ENCODE measurements at regions not wholly inside any gene's neighbourhood (a gene's known extent, or its start where the extent isn't known, plus 50 kb on each side); places are given as distances from the start of the nearest gene placed in this dataset.
"Not testable (repeated sequence)": the region's sequence is repeated elsewhere in the genome, so short reads cannot be mapped to it uniquely, and the experiment has no call there.

GRCh38 chr7:32802305-32802910 is 89.2 kb downstream of the KBTBD2 start:
- Histone ChIP-seq H3K4me3 (ENCODE audit: low read depth in 2 of 2, low read length in 2 of 2) (no peak overlapping the region), H3K27me3 (ENCODE audit: control insufficient read depth, insufficient read depth, low read length) (no peaks in the 10 kb centered on the region), H3K9me3 (ENCODE audit: control insufficient read depth, insufficient read depth, low read depth, low read length) (peaks cover 8% of the 10 kb centered on the region; the same call in 1 of the 2 replicates), H3K36me3 (ENCODE audit: control insufficient read depth, insufficient read depth, low read length) (no peaks in the 10 kb centered on the region), H3K27ac (ENCODE audit: low read length) (no peak overlapping the region), H3K4me1 (ENCODE audit: control insufficient read depth, insufficient read depth, low read length) (no peaks in the 10 kb centered on the region)
- ChIA-PET CTCF (interaction anchor here (0.6 kb wide), 1 partner anchor 64 kb away, joined by 4 read pairs; no protein-coding TSS in a partner anchor), POLR2A (no interaction called here)
- intact Hi-C loops (cut with micrococcal nuclease; ENCODE audit: unreplicated experiment) (no loop called here), in situ Hi-C loops (cut with HindIII; ENCODE audit: low pct_unique_long_range_greater_than_20kb, low sequenced_read_pairs) (no loop called here)
- no peak for TF ChIP-seq TCF7L2 (IDR thresholded peaks at IDR 0.05; ENCODE audit: low read depth, low read length)
- no peak for TF ChIP-seq REST (IDR thresholded peaks at IDR 0.05; ENCODE audit: insufficient read depth in 1 of 2, low read depth in 2 of 2, low read length in 1 of 2)
- TF ChIP-seq SIN3A (IDR thresholded peaks at IDR 0.05; ENCODE audit: borderline replicate concordance, insufficient read depth, low read depth, low read length), result no peak
- TF ChIP-seq POLR2AphosphoS5 (IDR thresholded peaks at IDR 0.05; ENCODE audit: low read depth, low read length), result no peak
- TF ChIP-seq CTCF (IDR thresholded peaks at IDR 0.05), result no peak
- no TSS peak for BruUV-seq (replicated peaks)
- ATAC-seq (no peak), DNase-seq (ENCODE audit: low read depth, low spot score) (no peak)

- H3K27me3 ChIP-seq (ENCODE audit: control insufficient read depth, insufficient read depth, low read length); H3K27ac ChIP-seq (ENCODE audit: low read length); H3K4me1 ChIP-seq (ENCODE audit: control insufficient read depth, insufficient read depth, low read length); POLR2A ChIA-PET; H3K36me3 ChIP-seq (ENCODE audit: control insufficient read depth, insufficient read depth, low read length); BruUV-seq (replicated peaks); ATAC-seq; in situ Hi-C loops (cut with HindIII; ENCODE audit: low pct_unique_long_range_greater_than_20kb, low sequenced_read_pairs); CTCF ChIA-PET; intact Hi-C loops (cut with micrococcal nuclease; ENCODE audit: unreplicated experiment); DNase-seq (ENCODE audit: low read depth, low spot score); H3K9me3 ChIP-seq (ENCODE audit: control insufficient read depth, insufficient read depth, low read depth, low read length); H3K4me3 ChIP-seq (ENCODE audit: low read depth in 2 of 2, low read length in 2 of 2): not testable (repeated sequence)
These were observed 98.5 kb downstream of the KBTBD2 start for GRCh38 chr7:32793053-32793452.

GRCh38 chr7:32790766-32791430 is 100.7 kb downstream of the KBTBD2 start:
- in situ Hi-C loops (cut with HindIII; ENCODE audit: low pct_unique_long_range_greater_than_20kb, low sequenced_read_pairs); H3K4me1 ChIP-seq (ENCODE audit: control insufficient read depth, insufficient read depth, low read length); H3K27me3 ChIP-seq (ENCODE audit: control insufficient read depth, insufficient read depth, low read length); intact Hi-C loops (cut with micrococcal nuclease; ENCODE audit: unreplicated experiment); CTCF ChIA-PET; H3K9me3 ChIP-seq (ENCODE audit: control insufficient read depth, insufficient read depth, low read depth, low read length); H3K27ac ChIP-seq (ENCODE audit: low read length); H3K36me3 ChIP-seq (ENCODE audit: control insufficient read depth, insufficient read depth, low read length); H3K4me3 ChIP-seq (ENCODE audit: low read depth in 2 of 2, low read length in 2 of 2); DNase-seq (ENCODE audit: low read depth, low spot score); BruUV-seq (replicated peaks): not testable (repeated sequence)
- POLR2A ChIA-PET, result interaction anchor here (0.6 kb wide), 1 partner anchor 91 kb away, joined by 3 read pairs; no protein-coding TSS in a partner anchor
- peak; percentile 72 for ATAC-seq

- H3K4me3 ChIP-seq (ENCODE audit: low read depth in 2 of 2, low read length in 2 of 2); in situ Hi-C loops (cut with HindIII; ENCODE audit: low pct_unique_long_range_greater_than_20kb, low sequenced_read_pairs); intact Hi-C loops (cut with micrococcal nuclease; ENCODE audit: unreplicated experiment); H3K9me3 ChIP-seq (ENCODE audit: control insufficient read depth, insufficient read depth, low read depth, low read length); DNase-seq (ENCODE audit: low read depth, low spot score); H3K36me3 ChIP-seq (ENCODE audit: control insufficient read depth, insufficient read depth, low read length); POLR2A ChIA-PET; H3K27ac ChIP-seq (ENCODE audit: low read length); CTCF ChIA-PET; BruUV-seq (replicated peaks); H3K27me3 ChIP-seq (ENCODE audit: control insufficient read depth, insufficient read depth, low read length); H3K4me1 ChIP-seq (ENCODE audit: control insufficient read depth, insufficient read depth, low read length); ATAC-seq: not testable (repeated sequence)
These were observed 102.3 kb downstream of the KBTBD2 start for GRCh38 chr7:32789266-32789665.

- H3K4me1 ChIP-seq (ENCODE audit: control insufficient read depth, insufficient read depth, low read length); DNase-seq (ENCODE audit: low read depth, low spot score); H3K27me3 ChIP-seq (ENCODE audit: control insufficient read depth, insufficient read depth, low read length); ATAC-seq; H3K4me3 ChIP-seq (ENCODE audit: low read depth in 2 of 2, low read length in 2 of 2); intact Hi-C loops (cut with micrococcal nuclease; ENCODE audit: unreplicated experiment); H3K36me3 ChIP-seq (ENCODE audit: control insufficient read depth, insufficient read depth, low read length); H3K9me3 ChIP-seq (ENCODE audit: control insufficient read depth, insufficient read depth, low read depth, low read length); in situ Hi-C loops (cut with HindIII; ENCODE audit: low pct_unique_long_range_greater_than_20kb, low sequenced_read_pairs); CTCF ChIA-PET; POLR2A ChIA-PET; BruUV-seq (replicated peaks); H3K27ac ChIP-seq (ENCODE audit: low read length): not testable (repeated sequence)
These were observed 103.4 kb downstream of the KBTBD2 start for GRCh38 chr7:32788174-32788573.

Data from Panc1 (cell line).